ENCODE measurements at regions not wholly inside any gene's neighbourhood (a gene's known extent, or its start where the extent isn't known, plus 50 kb on each side); places are given as distances from the start of the nearest gene placed in this dataset.

DNA sequence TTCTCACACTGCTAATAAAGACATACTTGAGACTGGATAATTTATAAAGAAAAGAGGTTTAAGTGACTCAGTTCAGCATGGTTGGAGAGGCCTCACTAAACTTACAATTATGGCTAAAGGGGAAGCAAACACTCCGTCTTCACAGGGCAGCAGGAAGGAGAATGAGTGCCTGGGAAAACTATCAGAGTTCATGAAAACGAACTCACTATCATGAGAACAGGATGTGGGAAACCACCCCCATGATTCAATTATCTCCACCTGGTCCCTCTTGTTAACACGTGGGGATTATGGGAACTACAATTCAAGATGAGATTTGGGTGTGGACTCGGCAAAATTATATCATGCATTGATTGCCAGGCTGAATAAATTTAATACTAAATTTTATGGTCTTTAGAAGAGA is 592.7 kb downstream of the GRXCR1 start:
- no peak for DNase-seq (ENCODE audit: low read depth, low spot score)
- FAIRE-seq = no peak
- no peak overlapping the region for H2AFZ ChIP-seq (ENCODE audit: control insufficient read depth, low read length)
- H3K9ac ChIP-seq (ENCODE audit: control insufficient read depth, extremely low read depth, insufficient read depth, low read length) = no peak overlapping the region
- no peaks in the 10 kb centered on the region for H3K4me1 ChIP-seq (ENCODE audit: control insufficient read depth, extremely low read depth, insufficient read depth, low read length)
- no peaks in the 10 kb centered on the region for H4K20me1 ChIP-seq (ENCODE audit: control insufficient read depth, extremely low read depth, insufficient read depth, low read length)
- no peaks in the 10 kb centered on the region for H3K27me3 ChIP-seq (ENCODE audit: control insufficient read depth, extremely low read depth, insufficient read depth, low read length)
- H3K79me2 ChIP-seq (ENCODE audit: control insufficient read depth, insufficient read depth, low read length) = no peaks in the 10 kb centered on the region
- no peaks in the 10 kb centered on the region for H3K36me3 ChIP-seq (ENCODE audit: control insufficient read depth in 2 of 2, extremely low read depth in 1 of 2, insufficient read depth in 2 of 2, low read length in 2 of 2)
- no peaks in the 10 kb centered on the region for H3K9me3 ChIP-seq (ENCODE audit: control insufficient read depth, low read depth, low read length)
- dilution Hi-C loops (cut with MboI; ENCODE audit: extremely low pct_ligation_motif_present, low sequenced_read_pairs) = no loop called here
- no peak overlapping the region for H3K4me3 ChIP-seq (ENCODE audit: control insufficient read depth in 2 of 3, extremely low read depth in 1 of 3, insufficient read depth in 2 of 3, low read depth in 1 of 3, low read length in 3 of 3)
- no peaks in the 10 kb centered on the region for H3K9me1 ChIP-seq (ENCODE audit: control insufficient read depth, extremely low read depth, insufficient read depth, low read length)
- no peak for TF ChIP-seq EZH2 (IDR thresholded peaks at IDR 0.05; ENCODE audit: low read length)
- TF ChIP-seq, protein P1, sequence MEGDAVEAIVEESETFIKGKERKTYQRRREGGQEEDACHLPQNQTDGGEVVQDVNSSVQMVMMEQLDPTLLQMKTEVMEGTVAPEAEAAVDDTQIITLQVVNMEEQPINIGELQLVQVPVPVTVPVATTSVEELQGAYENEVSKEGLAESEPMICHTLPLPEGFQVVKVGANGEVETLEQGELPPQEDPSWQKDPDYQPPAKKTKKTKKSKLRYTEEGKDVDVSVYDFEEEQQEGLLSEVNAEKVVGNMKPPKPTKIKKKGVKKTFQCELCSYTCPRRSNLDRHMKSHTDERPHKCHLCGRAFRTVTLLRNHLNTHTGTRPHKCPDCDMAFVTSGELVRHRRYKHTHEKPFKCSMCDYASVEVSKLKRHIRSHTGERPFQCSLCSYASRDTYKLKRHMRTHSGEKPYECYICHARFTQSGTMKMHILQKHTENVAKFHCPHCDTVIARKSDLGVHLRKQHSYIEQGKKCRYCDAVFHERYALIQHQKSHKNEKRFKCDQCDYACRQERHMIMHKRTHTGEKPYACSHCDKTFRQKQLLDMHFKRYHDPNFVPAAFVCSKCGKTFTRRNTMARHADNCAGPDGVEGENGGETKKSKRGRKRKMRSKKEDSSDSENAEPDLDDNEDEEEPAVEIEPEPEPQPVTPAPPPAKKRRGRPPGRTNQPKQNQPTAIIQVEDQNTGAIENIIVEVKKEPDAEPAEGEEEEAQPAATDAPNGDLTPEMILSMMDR (optimal IDR thresholded peaks at IDR 0.05 in 1 of 3, IDR thresholded peaks at IDR 0.05 in 1 of 3, conservative IDR thresholded peaks at IDR 0.05 in 1 of 3; ENCODE audit: extremely low read depth in 1 of 3, insufficient read depth in 2 of 3, low read length in 3 of 3) = no peak
- no peak overlapping the region for H3K27ac ChIP-seq (ENCODE audit: control insufficient read depth, insufficient read depth, low read length)
- H3K4me2 ChIP-seq (ENCODE audit: control insufficient read depth, extremely low read depth, insufficient read depth, low read depth, low read length) = no peak overlapping the region

- Histone ChIP-seq H3K9me1 (ENCODE audit: control insufficient read depth, extremely low read depth, insufficient read depth, low read length) (no peaks in the 10 kb centered on the region), H3K27me3 (ENCODE audit: control insufficient read depth, extremely low read depth, insufficient read depth, low read length) (no peaks in the 10 kb centered on the region), H3K36me3 (ENCODE audit: control insufficient read depth in 2 of 2, extremely low read depth in 1 of 2, insufficient read depth in 2 of 2, low read length in 2 of 2) (no peaks in the 10 kb centered on the region), H3K4me1 (ENCODE audit: control insufficient read depth, extremely low read depth, insufficient read depth, low read length) (no peaks in the 10 kb centered on the region), H3K9ac (ENCODE audit: control insufficient read depth, extremely low read depth, insufficient read depth, low read length) (no peak overlapping the region), H4K20me1 (ENCODE audit: control insufficient read depth, extremely low read depth, insufficient read depth, low read length) (no peaks in the 10 kb centered on the region), H2AFZ (ENCODE audit: control insufficient read depth, low read length) (peak overlapping the region; percentile 39), H3K4me2 (ENCODE audit: control insufficient read depth, extremely low read depth, insufficient read depth, low read depth, low read length) (no peak overlapping the region), H3K4me3 (ENCODE audit: control insufficient read depth in 2 of 3, extremely low read depth in 1 of 3, insufficient read depth in 2 of 3, low read depth in 1 of 3, low read length in 3 of 3) (no peak overlapping the region), H3K27ac (ENCODE audit: control insufficient read depth, insufficient read depth, low read length) (no peak overlapping the region), H3K9me3 (ENCODE audit: control insufficient read depth, low read depth, low read length) (no peaks in the 10 kb centered on the region), H3K79me2 (ENCODE audit: control insufficient read depth, insufficient read depth, low read length) (no peaks in the 10 kb centered on the region)
- TF ChIP-seq, protein P1 (optimal IDR thresholded peaks at IDR 0.05 in 1 of 3, IDR thresholded peaks at IDR 0.05 in 1 of 3, conservative IDR thresholded peaks at IDR 0.05 in 1 of 3; ENCODE audit: extremely low read depth in 1 of 3, insufficient read depth in 2 of 3, low read length in 3 of 3) = no peak
- no peak for TF ChIP-seq EZH2 (IDR thresholded peaks at IDR 0.05; ENCODE audit: low read length)
- no peak for DNase-seq (ENCODE audit: low read depth, low spot score)
- FAIRE-seq = no peak
- dilution Hi-C loops (cut with MboI; ENCODE audit: extremely low pct_ligation_motif_present, low sequenced_read_pairs) = no loop called here
Measured at GRCh38 chr4:43496188-43496587, 603.7 kb downstream of the GRXCR1 start.

All from keratinocyte (primary cell).